Vagina (tissue), 2 donors: ENCODE measurements at regions not wholly inside any gene's neighbourhood (a gene's known extent, or its start where the extent isn't known, plus 50 kb on each side); places are given as distances from the start of the nearest gene placed in this dataset.

Source experiments
- DNase-seq, 2 donors: peaks; one replicate each; pipeline ENCODE4 v3.0.0-alpha.2; 2017; ENCODE audit errors: extremely low spot score in 2 of 2
- H3K27ac ChIP-seq: fragments of 200-600 bp; sonication (generic); one replicate; pipeline ENCODE4 v1.5.1; 2019
- H3K27me3 ChIP-seq: fragments of 200-600 bp; sonication (generic); one replicate; pipeline ENCODE4 v1.5.1; 2019
- H3K36me3 ChIP-seq, 2 donors: fragments of 200-600 bp; sonication (generic); one replicate each; pipeline ENCODE4 v1.5.1; 2017 to 2019
- H3K4me1 ChIP-seq: fragments of 200-600 bp; sonication (generic); one replicate; pipeline ENCODE4 v1.5.1; 2019
- H3K4me3 ChIP-seq, 2 donors: fragments of 200-600 bp; sonication (generic); 1 replicate in 1 of 2; 2 replicates in 1 of 2; pipeline ENCODE4 v1.5.1; 2016 to 2019
- H3K9me3 ChIP-seq: fragments of 200-600 bp; sonication (generic); one replicate; pipeline ENCODE4 v1.5.1; 2019
- POLR2A ChIP-seq, 2 donors: fragments of 450-650 bp; IDR thresholded peaks; one replicate each; pipeline ENCODE4 v1.6.1; 2017; ENCODE audit warnings: antibody characterized with exemption in 2 of 2, mild to moderate bottlenecking in 2 of 2, moderate library complexity in 2 of 2
- POLR2AphosphoS5 ChIP-seq, 2 donors: sonication (generic); formaldehyde crosslinking; IDR thresholded peaks; one replicate each; pipeline ENCODE4 v1.9.0; 2017; ENCODE audit warnings: antibody characterized with exemption in 2 of 2, mild to moderate bottlenecking in 2 of 2, low read depth in 1 of 2; ENCODE audit not compliant: insufficient read depth in 1 of 2
- intact Hi-C: fragments of 100-400 bp; cut with DNase I; formaldehyde crosslinking; loops from one replicate; pipeline ENCODE4 v1.15.1; 2023
- TF ChIP-seq, protein P1 (sequence below), 3 experiments: fragments of 450-650 bp in 2 of 3; fragments of 200-600 bp in 1 of 3; sonication (generic) in 1 of 3; IDR thresholded peaks; one replicate each; pipeline ENCODE4 v1.5.1; 2017 to 2019; ENCODE audit warnings: antibody characterized with exemption in 3 of 3, mild to moderate bottlenecking in 2 of 3, moderate library complexity in 2 of 3

DNA sequence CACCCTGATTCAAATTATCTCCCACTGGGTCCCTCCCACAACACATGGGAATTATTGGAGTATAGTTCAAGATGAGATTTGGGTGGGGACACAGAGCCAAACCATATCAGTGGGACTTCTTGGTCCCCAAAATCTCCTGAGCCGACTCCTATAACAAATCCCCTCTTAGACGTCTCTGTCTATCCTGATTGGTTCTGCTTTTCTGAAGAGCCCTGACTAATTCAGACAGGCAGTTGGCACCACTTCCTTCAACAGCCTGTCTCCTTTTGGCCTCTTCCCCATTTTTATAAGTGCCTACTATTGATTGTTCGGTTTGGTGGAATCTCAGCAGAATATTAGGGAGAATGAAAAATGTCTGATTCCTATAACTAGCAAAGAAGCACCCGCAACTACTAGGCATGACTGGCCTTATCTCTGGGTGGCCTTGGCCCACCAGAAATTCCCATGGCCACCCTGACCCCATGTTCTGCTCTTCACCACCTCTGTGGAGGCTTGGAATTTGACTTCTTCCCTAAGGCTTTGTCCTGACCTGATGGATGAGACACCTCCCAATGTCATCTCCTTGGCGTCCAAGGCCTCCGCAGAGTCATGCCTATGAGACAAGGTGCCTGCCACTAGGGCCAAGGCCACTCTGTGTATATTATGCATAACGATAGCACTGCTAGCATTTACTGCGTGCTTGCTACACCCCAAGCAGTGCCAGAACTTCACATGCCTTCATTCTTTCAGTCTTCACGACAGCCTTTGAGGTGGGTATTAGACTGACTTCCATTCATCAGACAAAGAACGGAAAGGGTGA, 218.9 kb upstream of the COPS8 start:
- DNase-seq: peak; percentile 65 to 85
- H3K9me3 ChIP-seq: no peaks in the 10 kb centered on the region
- H3K27me3 ChIP-seq: no peaks in the 10 kb centered on the region
- TF ChIP-seq POLR2AphosphoS5 (IDR thresholded peaks at IDR 0.05; ENCODE audit: insufficient read depth in 1 of 2, low read depth in 1 of 2) (no peak), POLR2A (IDR thresholded peaks at IDR 0.05) (no peak)
- TF ChIP-seq, protein P1, sequence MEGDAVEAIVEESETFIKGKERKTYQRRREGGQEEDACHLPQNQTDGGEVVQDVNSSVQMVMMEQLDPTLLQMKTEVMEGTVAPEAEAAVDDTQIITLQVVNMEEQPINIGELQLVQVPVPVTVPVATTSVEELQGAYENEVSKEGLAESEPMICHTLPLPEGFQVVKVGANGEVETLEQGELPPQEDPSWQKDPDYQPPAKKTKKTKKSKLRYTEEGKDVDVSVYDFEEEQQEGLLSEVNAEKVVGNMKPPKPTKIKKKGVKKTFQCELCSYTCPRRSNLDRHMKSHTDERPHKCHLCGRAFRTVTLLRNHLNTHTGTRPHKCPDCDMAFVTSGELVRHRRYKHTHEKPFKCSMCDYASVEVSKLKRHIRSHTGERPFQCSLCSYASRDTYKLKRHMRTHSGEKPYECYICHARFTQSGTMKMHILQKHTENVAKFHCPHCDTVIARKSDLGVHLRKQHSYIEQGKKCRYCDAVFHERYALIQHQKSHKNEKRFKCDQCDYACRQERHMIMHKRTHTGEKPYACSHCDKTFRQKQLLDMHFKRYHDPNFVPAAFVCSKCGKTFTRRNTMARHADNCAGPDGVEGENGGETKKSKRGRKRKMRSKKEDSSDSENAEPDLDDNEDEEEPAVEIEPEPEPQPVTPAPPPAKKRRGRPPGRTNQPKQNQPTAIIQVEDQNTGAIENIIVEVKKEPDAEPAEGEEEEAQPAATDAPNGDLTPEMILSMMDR (IDR thresholded peaks at IDR 0.05): no peak
- no peak overlapping the region for H3K4me3 ChIP-seq
- H3K4me1 ChIP-seq: peaks cover 9% of the 10 kb centered on the region
- no peak overlapping the region for H3K27ac ChIP-seq
- no peaks in the 10 kb centered on the region for H3K36me3 ChIP-seq
- intact Hi-C loops: no loop called here

DNA sequence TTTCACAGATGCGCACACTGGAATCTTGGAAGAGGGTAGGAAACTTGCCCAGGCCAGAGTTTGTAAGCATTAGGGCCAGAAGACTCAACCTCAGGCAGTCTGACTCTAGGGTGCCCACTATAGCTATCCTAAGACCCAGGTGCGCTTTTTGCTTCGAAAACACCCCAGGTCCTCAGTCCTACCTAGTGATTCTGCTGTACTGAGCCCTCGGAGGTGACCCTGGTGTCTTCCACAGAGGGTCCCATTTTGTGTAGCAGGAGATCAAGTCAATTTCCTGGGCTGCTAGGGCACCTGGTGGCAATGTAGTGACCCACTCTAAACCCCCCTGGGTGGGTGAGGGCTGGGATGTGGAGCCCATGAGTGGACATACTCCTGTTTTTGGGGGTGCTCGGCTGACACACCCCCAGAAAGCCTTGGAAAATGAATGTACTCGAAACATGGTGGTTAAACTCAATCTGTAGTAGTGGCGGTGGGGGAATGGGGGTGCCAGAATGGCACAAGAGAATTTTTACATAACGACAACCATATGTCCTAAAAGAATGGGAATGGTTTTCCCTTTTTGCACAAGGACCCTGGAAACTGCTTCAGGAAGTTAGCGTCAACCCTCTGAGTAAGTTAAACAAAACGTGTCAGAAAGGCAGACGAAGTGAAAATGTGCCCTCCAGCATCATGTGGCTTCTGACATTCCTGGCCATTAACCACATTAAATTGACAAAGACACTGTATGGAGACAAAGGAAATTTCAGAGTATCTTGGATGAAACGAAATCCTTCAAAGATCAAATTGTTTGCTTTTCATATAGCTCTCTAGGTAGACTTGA, 218.0 kb upstream of the COPS8 start:
- Histone ChIP-seq H3K27me3 (no peaks in the 10 kb centered on the region), H3K4me1 (peaks cover 17% of the 10 kb centered on the region), H3K4me3 (no peak overlapping the region), H3K36me3 (no peaks in the 10 kb centered on the region), H3K9me3 (no peaks in the 10 kb centered on the region), H3K27ac (no peak overlapping the region)
- intact Hi-C loops: no loop called here
- peak; percentile 52 to 71 for DNase-seq
- no peak for TF ChIP-seq POLR2AphosphoS5 (IDR thresholded peaks at IDR 0.05; ENCODE audit: insufficient read depth in 1 of 2, low read depth in 1 of 2)
- TF ChIP-seq, protein P1 (IDR thresholded peaks at IDR 0.05): no peak
- TF ChIP-seq POLR2A (IDR thresholded peaks at IDR 0.05): no peak

DNA sequence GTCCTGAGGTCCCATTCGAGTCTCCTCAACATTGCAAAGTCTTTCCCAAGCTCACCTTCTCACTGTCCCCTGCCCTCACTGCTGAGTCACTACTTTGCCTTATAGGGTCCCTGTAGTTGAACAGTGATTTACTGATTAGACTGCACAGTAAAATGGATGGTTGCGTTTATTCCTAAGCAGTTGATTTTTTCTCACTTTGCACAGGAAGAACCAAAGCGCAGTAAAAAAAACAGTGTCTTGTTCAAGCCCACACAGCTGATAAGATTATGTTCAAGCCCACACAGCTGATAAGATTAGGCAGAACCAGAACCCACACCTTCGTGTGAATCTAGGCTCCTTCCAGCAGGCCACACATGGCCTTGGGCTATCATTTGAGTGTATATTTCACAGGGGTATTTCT, 215.3 kb upstream of the COPS8 start:
- no peak for DNase-seq
- TF ChIP-seq POLR2A (IDR thresholded peaks at IDR 0.05): no peak
- TF ChIP-seq, protein P1 (IDR thresholded peaks at IDR 0.05): no peak
- no peak overlapping the region for H3K4me3 ChIP-seq
- H3K27ac ChIP-seq: no peak overlapping the region
- no peaks in the 10 kb centered on the region for H3K9me3 ChIP-seq
- no peaks in the 10 kb centered on the region for H3K27me3 ChIP-seq
- no peaks in the 10 kb centered on the region for H3K36me3 ChIP-seq
- intact Hi-C loops: no loop called here
- H3K4me1 ChIP-seq: peaks cover 25% of the 10 kb centered on the region

DNA sequence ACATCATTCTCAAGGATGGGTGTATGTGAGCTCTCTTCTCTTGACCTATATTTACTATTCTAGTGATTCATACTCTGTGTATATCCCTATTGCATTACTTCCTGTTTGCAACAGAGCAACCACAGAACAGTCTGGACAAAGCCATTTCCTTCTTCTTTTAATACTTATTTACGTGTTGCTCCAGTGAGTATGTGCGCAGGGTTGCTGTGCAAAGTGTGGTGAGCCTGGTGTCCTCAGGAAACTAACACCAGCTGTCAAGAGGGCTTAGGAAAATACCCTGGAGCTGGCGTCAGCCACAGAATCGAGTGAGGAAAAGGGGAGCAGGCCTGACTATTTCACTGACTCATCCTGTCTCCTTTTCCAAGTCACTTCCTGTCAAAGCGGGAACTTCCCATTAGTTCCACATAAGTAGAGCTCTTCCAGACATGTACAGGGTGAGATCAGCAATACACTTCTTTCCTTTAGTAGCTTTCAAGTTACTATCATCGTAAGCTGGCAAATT, 214.1 kb upstream of the COPS8 start:
- Histone ChIP-seq H3K27ac (peak overlapping the region; percentile 49), H3K4me1 (peaks cover 37% of the 10 kb centered on the region), H3K27me3 (no peaks in the 10 kb centered on the region), H3K9me3 (no peaks in the 10 kb centered on the region), H3K36me3 (no peaks in the 10 kb centered on the region), H3K4me3 (no peak overlapping the region)
- TF ChIP-seq POLR2AphosphoS5 (IDR thresholded peaks at IDR 0.05; ENCODE audit: insufficient read depth in 1 of 2, low read depth in 1 of 2) (peak; percentile 43 to 87), POLR2A (IDR thresholded peaks at IDR 0.05) (no peak)
- TF ChIP-seq, protein P1 (IDR thresholded peaks at IDR 0.05): no peak
- intact Hi-C loops: no loop called here
- peak; percentile 88 to 93 for DNase-seq
